Epithelial cell of proximal tubule (primary cell): ENCODE measurements at regions not wholly inside any gene's neighbourhood (a gene's known extent, or its start where the extent isn't known, plus 50 kb on each side); places are given as distances from the start of the nearest gene placed in this dataset.

Experiments used
- DNase-seq: peaks from one replicate; pipeline ENCODE4 v3.0.0-alpha.2; 2011; ENCODE audit warnings: low read depth
- H3K4me3 ChIP-seq: 2 replicates; pipeline ENCODE4 v1.5.1; 2011; ENCODE audit warnings: low read depth, mild to moderate bottlenecking, low read length
- CTCF ChIP-seq: conservative IDR thresholded peaks from 2 replicates; pipeline ENCODE4 v1.5.1; 2012; ENCODE audit warnings: low read depth, mild to moderate bottlenecking, low read length

GRCh38 chr18:34028324-34028723, 196.4 kb downstream of the NOL4 start:
- peak; percentile 30 for DNase-seq
- H3K4me3 ChIP-seq: no peak overlapping the region
- TF ChIP-seq CTCF: no peak

- TF ChIP-seq CTCF: no peak
- no peak for DNase-seq
- H3K4me3 ChIP-seq: no peak overlapping the region
Measured at GRCh38 chr18:34025191-34025801, 199.4 kb downstream of the NOL4 start.

- TF ChIP-seq CTCF: no peak
- H3K4me3 ChIP-seq: no peak overlapping the region
- peak; percentile 22 for DNase-seq
Measured at GRCh38 chr18:34023471-34023870, 201.2 kb downstream of the NOL4 start.

GRCh38 chr18:34018336-34018735, 206.4 kb downstream of the NOL4 start:
- no peak for TF ChIP-seq CTCF
- H3K4me3 ChIP-seq: no peak overlapping the region
- DNase-seq: no peak

GRCh38 chr18:34003687-34004086, 221.0 kb downstream of the NOL4 start:
- no peak overlapping the region for H3K4me3 ChIP-seq
- DNase-seq: no peak
- no peak for TF ChIP-seq CTCF

GRCh38 chr18:34002130-34002529, 222.6 kb downstream of the NOL4 start:
- DNase-seq: no peak
- no peak overlapping the region for H3K4me3 ChIP-seq
- no peak for TF ChIP-seq CTCF

GRCh38 chr18:34001376-34001775, 223.3 kb downstream of the NOL4 start:
- no peak overlapping the region for H3K4me3 ChIP-seq
- TF ChIP-seq CTCF: no peak
- DNase-seq: no peak
